ENCODE measurements at regions not wholly inside any gene's neighbourhood (a gene's known extent, or its start where the extent isn't known, plus 50 kb on each side); places are given as distances from the start of the nearest gene placed in this dataset.
"Not testable (repeated sequence)": the region's sequence is repeated elsewhere in the genome, so short reads cannot be mapped to it uniquely, and the experiment has no call there.

DNA sequence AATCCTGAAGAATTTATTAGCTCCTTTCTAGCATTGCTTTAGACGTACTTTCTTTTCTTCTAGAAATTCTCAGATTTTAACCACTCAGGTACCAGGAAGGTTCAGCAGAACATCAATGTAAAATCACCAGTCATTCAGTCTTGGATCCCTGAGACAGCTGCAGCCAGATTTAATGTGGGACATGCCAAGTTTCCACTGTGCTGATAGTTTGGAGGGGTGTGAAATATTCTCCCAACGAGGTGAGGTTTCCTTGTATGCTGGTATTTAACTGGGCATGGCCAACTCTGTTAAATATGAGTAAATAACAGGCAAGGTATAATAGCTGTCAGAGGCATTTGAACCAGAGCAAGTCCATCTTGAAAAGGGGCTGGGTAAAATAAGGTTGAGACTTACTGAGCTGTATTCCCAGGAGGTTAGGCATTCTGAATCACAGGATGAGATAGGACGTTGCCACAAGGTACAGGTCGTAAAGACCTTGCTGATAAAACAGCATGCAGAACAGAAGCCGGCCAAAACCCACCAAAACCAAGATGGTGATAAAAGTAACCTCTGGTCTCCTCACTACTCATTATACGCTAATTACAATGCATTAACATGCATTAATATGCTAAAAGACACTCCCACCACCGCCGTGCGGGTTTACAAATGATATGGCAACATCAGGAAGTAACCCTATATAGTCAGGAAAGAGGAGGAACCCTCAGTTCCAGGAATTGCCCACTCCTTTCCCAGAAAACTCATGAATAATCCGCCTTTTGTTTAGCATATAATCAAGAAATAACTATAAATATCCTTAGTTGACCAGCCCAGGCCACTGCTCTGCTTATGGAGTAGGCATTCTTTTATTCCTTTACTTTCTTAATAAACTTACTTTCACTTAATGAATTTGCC lies 75.2 kb upstream of the RASSF8 start:
- DNase-seq, result no peak

GRCh38 chr12:25884024-25884919 lies 74.2 kb upstream of the RASSF8 start:
- no peak for DNase-seq

DNA sequence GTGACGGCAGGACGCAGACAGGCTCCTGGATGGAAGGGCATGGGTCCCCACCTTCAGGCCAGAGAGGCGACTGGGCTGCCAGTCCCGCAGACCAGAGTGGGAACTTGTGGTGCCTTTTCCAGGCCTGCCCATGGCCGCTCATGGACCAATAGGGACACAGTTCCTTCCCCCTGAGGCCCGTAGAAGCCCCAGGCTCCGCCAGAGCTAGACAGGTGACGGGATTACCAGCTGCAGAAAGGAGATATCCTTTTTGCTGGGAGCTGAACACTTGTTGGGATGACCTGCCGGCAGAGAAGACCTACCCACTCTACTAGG lies 73.6 kb upstream of the RASSF8 start:
- DNase-seq, result no peak

DNA sequence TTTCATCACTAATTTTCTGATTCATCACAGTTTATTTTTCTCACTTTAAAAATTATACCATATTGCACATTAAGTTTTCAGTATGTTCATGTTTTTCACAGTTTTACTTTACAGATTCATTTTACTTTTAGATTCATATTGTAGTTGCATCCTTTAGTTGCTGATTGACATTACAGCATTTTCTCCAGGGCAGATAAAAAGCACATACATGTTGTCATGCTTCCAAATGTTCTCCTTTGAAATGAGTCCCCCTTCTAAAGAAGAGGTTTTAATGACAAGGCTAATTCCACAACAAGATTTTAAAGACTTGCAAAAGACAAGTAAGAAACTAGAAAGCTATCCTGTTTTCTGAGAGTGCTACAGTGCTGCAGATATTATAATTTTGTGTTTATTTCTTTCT lies 72.1 kb upstream of the RASSF8 start:
- DNase-seq, result no peak

DNA sequence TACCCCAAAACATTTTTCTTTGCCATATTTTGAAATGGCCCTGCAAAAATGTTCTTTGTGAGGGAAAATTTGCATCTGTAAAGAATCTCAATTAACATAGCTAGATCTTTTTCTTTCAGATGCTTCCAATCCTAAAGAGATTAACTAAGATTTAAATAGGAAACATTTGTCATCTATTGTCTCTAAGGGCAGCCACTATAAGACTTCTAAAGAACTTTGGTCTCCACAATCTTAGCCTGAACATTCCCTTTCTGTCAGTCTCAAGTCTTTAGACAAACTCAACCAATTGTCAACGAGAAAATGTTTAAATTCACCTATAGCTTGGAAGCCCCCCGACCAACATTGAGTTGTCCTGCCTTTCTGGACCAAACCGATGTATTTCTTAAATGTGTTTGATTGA lies 71.1 kb upstream of the RASSF8 start:
- no peak for DNase-seq

- DNase-seq, result no peak
Measured at GRCh38 chr12:25889185-25889584, 69.3 kb upstream of the RASSF8 start.

- not testable (repeated sequence) for DNase-seq
Measured at GRCh38 chr12:25891095-25891494, 67.4 kb upstream of the RASSF8 start.

DNA sequence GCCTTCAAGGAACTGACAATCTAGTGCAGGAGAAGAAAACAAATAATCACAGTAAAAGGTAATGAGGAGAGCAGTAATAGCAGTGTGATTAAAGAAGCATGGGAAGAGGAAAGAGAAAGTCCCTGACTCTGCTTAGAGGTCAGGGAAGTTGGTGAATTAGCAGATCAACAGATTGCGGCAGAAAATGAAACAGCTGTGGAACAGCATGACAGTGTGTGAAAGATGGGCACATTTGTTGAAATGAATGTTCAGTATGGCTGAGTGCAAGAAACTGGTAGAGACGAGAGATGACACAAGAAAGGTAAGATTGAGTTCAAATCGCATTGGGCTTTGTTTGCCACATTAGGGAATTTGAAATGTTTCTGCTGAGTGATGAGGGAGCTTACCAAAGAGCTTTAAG lies 63.7 kb upstream of the RASSF8 start:
- no peak for DNase-seq

DNA sequence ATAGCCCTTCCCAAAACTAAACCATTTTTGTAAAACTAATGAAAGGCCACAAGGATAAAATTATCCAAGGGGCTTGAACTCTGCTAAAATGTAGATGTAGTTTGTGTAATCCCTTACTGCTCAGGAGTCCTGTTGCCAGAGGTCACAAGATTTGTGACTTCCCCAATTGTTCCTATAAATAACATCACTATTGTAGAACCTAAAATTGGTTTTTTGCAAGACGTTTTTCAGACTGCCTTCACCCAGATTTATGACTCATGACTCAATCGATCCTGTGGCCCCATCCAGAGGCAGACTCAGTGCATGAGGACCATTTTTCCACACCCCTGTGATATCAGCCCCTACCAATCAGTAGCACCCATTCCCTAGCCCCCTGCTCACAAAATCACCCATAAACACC lies 61.5 kb upstream of the RASSF8 start:
- no peak for DNase-seq

GRCh38 chr12:25903603-25904245 lies 54.8 kb upstream of the RASSF8 start:
- no peak for DNase-seq

- DNase-seq, result no peak
Measured at GRCh38 chr12:25904442-25904841, 54.0 kb upstream of the RASSF8 start.

GRCh38 chr12:25906651-25907340 lies 51.7 kb upstream of the RASSF8 start:
- no peak for DNase-seq

All from NCI-H2081 treated with DMSO at 0.1 percent for 48 hours (cell line).